SH-SY5Y (cell line): ENCODE measurements at regions not wholly inside any gene's neighbourhood (a gene's known extent, or its start where the extent isn't known, plus 50 kb on each side); places are given as distances from the start of the nearest gene placed in this dataset.

ENCODE experiments used
- GATA2 ChIP-seq: IDR thresholded peaks from 2 replicates; pipeline ENCODE4 v1.6.1; 2011; ENCODE audit warnings: mild to moderate bottlenecking, low read depth, low read length
- GATA3 ChIP-seq: IDR thresholded peaks from 2 replicates; pipeline ENCODE4 v1.6.1; 2011; ENCODE audit warnings: low read depth, mild to moderate bottlenecking, low read length, moderate library complexity

DNA sequence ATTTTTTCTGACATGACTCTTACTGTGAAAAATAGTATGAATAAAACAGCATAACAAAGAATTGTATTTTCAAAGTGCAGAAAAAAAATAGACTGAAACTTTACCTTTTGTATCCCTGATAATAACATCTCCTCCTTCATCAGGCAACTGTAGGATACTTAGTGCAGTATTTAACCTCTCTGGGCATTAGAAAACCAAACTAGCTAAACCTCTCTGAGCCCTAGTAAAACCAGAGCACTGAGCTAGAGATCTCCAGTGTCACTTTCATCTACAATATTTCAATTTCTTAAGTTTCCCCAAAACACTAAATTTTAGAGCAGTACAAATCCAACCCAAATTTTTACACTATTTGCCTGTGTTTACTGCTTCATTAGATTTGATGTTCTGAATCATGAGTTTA, 594.0 kb upstream of the LINC00305 start:
- TF ChIP-seq GATA3 = no peak
- no peak for TF ChIP-seq GATA2
